H9 (cell line): ENCODE measurements at regions not wholly inside any gene's neighbourhood (a gene's known extent, or its start where the extent isn't known, plus 50 kb on each side); places are given as distances from the start of the nearest gene placed in this dataset.

Experiments
- DNase-seq: peaks from one replicate; pipeline ENCODE4 v3.0.0-alpha.2; 2017
- H2AFZ ChIP-seq: one replicate; pipeline ENCODE4 v1.6.1; 2013; ENCODE audit warnings: mild to moderate bottlenecking, low read length, control low read depth, moderate library complexity
- H2AK5ac ChIP-seq: 2 replicates; pipeline ENCODE4 v1.6.1; 2013; ENCODE audit warnings: low read length, control low read depth, mixed read lengths; ENCODE audit not compliant: insufficient read length
- H2BK120ac ChIP-seq: one replicate; pipeline ENCODE4 v1.6.1; 2013; ENCODE audit warnings: low read depth, mild to moderate bottlenecking, low read length, control low read depth, inconsistent platforms; ENCODE audit not compliant: poor library complexity, severe bottlenecking
- H2BK12ac ChIP-seq: 2 replicates; pipeline ENCODE4 v1.6.1; 2013; ENCODE audit warnings: low read length, control low read depth, mixed read lengths, low read depth; ENCODE audit not compliant: insufficient read length
- H2BK15ac ChIP-seq: 2 replicates; pipeline ENCODE4 v1.6.1; 2013; ENCODE audit warnings: low read depth, low read length, control low read depth
- H2BK20ac ChIP-seq: one replicate; pipeline ENCODE4 v1.6.1; 2013; ENCODE audit warnings: low read depth, mild to moderate bottlenecking, low read length, control low read depth, inconsistent platforms; ENCODE audit not compliant: poor library complexity, severe bottlenecking
- H2BK5ac ChIP-seq: 2 replicates; pipeline ENCODE4 v1.6.1; 2013; ENCODE audit warnings: low read length, control low read depth, mixed read lengths; ENCODE audit not compliant: insufficient read length
- H3K14ac ChIP-seq: 2 replicates; pipeline ENCODE4 v1.6.1; 2013; ENCODE audit warnings: low read length, control low read depth; ENCODE audit not compliant: insufficient read depth
- H3K18ac ChIP-seq: 2 replicates; pipeline ENCODE4 v1.6.1; 2013; ENCODE audit warnings: low read depth, mild to moderate bottlenecking, mixed read lengths, low read length, control low read depth; ENCODE audit not compliant: insufficient read length
- H3K23ac ChIP-seq: 2 replicates; pipeline ENCODE4 v1.6.1; 2013; ENCODE audit warnings: low read length, control low read depth, mixed read lengths, low read depth; ENCODE audit not compliant: insufficient read length
- H3K23me2 ChIP-seq: 2 replicates; pipeline ENCODE4 v1.6.1; 2013; ENCODE audit warnings: low read depth, mild to moderate bottlenecking, mixed read lengths, low read length, control low read depth; ENCODE audit not compliant: insufficient read length, poor library complexity, severe bottlenecking
- H3K27ac ChIP-seq: 2 replicates; pipeline ENCODE4 v1.5.1; 2013; ENCODE audit warnings: low read length, control low read depth, mixed read lengths, low read depth; ENCODE audit not compliant: insufficient read length
- H3K27me3 ChIP-seq: 2 replicates; pipeline ENCODE4 v1.6.1; 2013; ENCODE audit warnings: low read length, control low read depth, inconsistent platforms; ENCODE audit not compliant: insufficient read depth
- H3K4ac ChIP-seq: 2 replicates; pipeline ENCODE4 v1.6.1; 2013; ENCODE audit warnings: low read depth, mild to moderate bottlenecking, control low read depth, inconsistent platforms, low read length, moderate library complexity
- H3K4me1 ChIP-seq: 2 replicates; pipeline ENCODE4 v1.6.1; 2013; ENCODE audit warnings: low read length, control low read depth, inconsistent platforms; ENCODE audit not compliant: insufficient read depth
- H3K4me2 ChIP-seq: 2 replicates; pipeline ENCODE4 v1.6.1; 2013; ENCODE audit warnings: low read length, control low read depth, mixed read lengths; ENCODE audit not compliant: insufficient read length, insufficient read depth
- H3K56ac ChIP-seq: 2 replicates; pipeline ENCODE4 v1.6.1; 2013; ENCODE audit warnings: low read depth, mild to moderate bottlenecking, mixed read lengths, low read length, control low read depth; ENCODE audit not compliant: insufficient read length
- H3K79me1 ChIP-seq: 2 replicates; pipeline ENCODE4 v1.6.1; 2013; ENCODE audit warnings: low read depth, mild to moderate bottlenecking, moderate library complexity, low read length, control low read depth, inconsistent platforms; ENCODE audit not compliant: insufficient read depth, poor library complexity, severe bottlenecking
- H3K79me2 ChIP-seq: 2 replicates; pipeline ENCODE4 v1.6.1; 2013; ENCODE audit warnings: low read length, control low read depth, inconsistent platforms; ENCODE audit not compliant: insufficient read depth
- H3K9ac ChIP-seq: 2 replicates; pipeline ENCODE4 v1.6.1; 2013; ENCODE audit warnings: low read length, control low read depth, mixed read lengths; ENCODE audit not compliant: insufficient read length; ENCODE audit errors: extremely low read depth
- H3K9me3 ChIP-seq: one replicate; pipeline ENCODE4 v1.6.1; 2013; ENCODE audit warnings: low read depth, low read length, inconsistent platforms; ENCODE audit not compliant: control insufficient read depth
- H3T11ph ChIP-seq: one replicate; pipeline ENCODE4 v1.6.1; 2013; ENCODE audit warnings: mild to moderate bottlenecking, low read length, control low read depth, inconsistent platforms
- H4K20me1 ChIP-seq: one replicate; pipeline ENCODE4 v1.6.1; 2013; ENCODE audit not compliant: control insufficient read depth, insufficient read length, insufficient read depth
- H4K5ac ChIP-seq: 2 replicates; pipeline ENCODE4 v1.6.1; 2013; ENCODE audit warnings: low read depth, mild to moderate bottlenecking, mixed read lengths, low read length, control low read depth; ENCODE audit not compliant: insufficient read length
- H4K8ac ChIP-seq: replicated peaks from 2 replicates; pipeline ENCODE4 v1.6.1; 2013; ENCODE audit warnings: low read length, control low read depth, mixed read lengths, low read depth; ENCODE audit not compliant: insufficient read length
- H4K91ac ChIP-seq: 2 replicates; pipeline ENCODE4 v1.6.1; 2013; ENCODE audit warnings: low read depth, mild to moderate bottlenecking, moderate library complexity, mixed read lengths, low read length, control low read depth; ENCODE audit not compliant: insufficient read length
- H3K27ac Mint-ChIP-seq, 3 experiments: 2 replicates in 2 of 3; 3 replicates in 1 of 3; pipeline ENCODE4 v1.8.0; 2020 to 2021; ENCODE audit warnings: mixed read lengths in 3 of 3, mild to moderate bottlenecking in 1 of 3, moderate library complexity in 1 of 3
- H3K27me3 Mint-ChIP-seq: 2 replicates; pipeline ENCODE4 v1.8.0; 2021; ENCODE audit warnings: low read depth, mild to moderate bottlenecking, moderate library complexity, mixed read lengths
- H3K36me3 Mint-ChIP-seq, 3 experiments: 2 replicates in 2 of 3; 3 replicates in 1 of 3; pipeline ENCODE4 v1.8.0; 2020 to 2021; ENCODE audit warnings: low read depth in 3 of 3, mixed read lengths in 3 of 3; ENCODE audit not compliant: insufficient read depth in 1 of 3
- H3K4me1 Mint-ChIP-seq, 2 experiments: 2 replicates each; pipeline ENCODE4 v1.8.0; 2020; ENCODE audit warnings: mixed read lengths in 2 of 2
- H3K4me3 Mint-ChIP-seq, 2 experiments: 2 replicates in 1 of 2; 3 replicates in 1 of 2; pipeline ENCODE4 v1.8.0; 2020 to 2021; ENCODE audit warnings: mild to moderate bottlenecking in 2 of 2, mixed read lengths in 2 of 2, moderate library complexity in 1 of 2
- H3K9me3 Mint-ChIP-seq, 2 experiments: 2 replicates in 1 of 2; 3 replicates in 1 of 2; pipeline ENCODE4 v1.8.0; 2020; ENCODE audit warnings: mild to moderate bottlenecking in 2 of 2, mixed read lengths in 2 of 2, moderate library complexity in 1 of 2
- CTCF ChIP-seq: fragments of 200-600 bp; sonication (generic); conservative IDR thresholded peaks from 3 replicates; pipeline ENCODE4 v1.8.0; 2021; ENCODE audit warnings: antibody characterized with exemption, mild to moderate bottlenecking
- WGBS: extraction: QIAGEN DNeasy Blood & Tissue Kit; methylation state at CpG from one replicate; pipeline ENCODE4 v1.1.7; 2013; ENCODE audit warnings: missing lambda C conversion rate, low lambda C conversion rate, mixed read lengths; ENCODE audit not compliant: insufficient read length; ENCODE audit errors: extremely low coverage; 5-methylcytosine and 5-hydroxymethylcytosine counted together

- H4K5ac ChIP-seq: no peak overlapping the region
- no peak for DNase-seq
- Mint-ChIP-seq H3K27ac (no peak overlapping the region), H3K4me3 (no peak overlapping the region), H3K36me3 (no peaks in the 10 kb centered on the region), H3K27me3 (no peaks in the 10 kb centered on the region), H3K9me3 (no peaks in the 10 kb centered on the region), H3K4me1 (no peaks in the 10 kb centered on the region)
- H3K79me1 ChIP-seq: no peaks in the 10 kb centered on the region
- no peak overlapping the region for H3K14ac ChIP-seq
- no CpG with 5 or more reads among the region's 6 CpGs for WGBS
- no peak overlapping the region for H2BK5ac ChIP-seq
- no peak overlapping the region for H3K4ac ChIP-seq
- H3K9ac ChIP-seq: no peak overlapping the region
- no peak overlapping the region for H3K56ac ChIP-seq
- no peaks in the 10 kb centered on the region for H4K20me1 ChIP-seq
- no peaks in the 10 kb centered on the region for H3K23me2 ChIP-seq
- no peak overlapping the region for H2AFZ ChIP-seq
- H3K4me1 ChIP-seq: no peaks in the 10 kb centered on the region
- no peak overlapping the region for H2BK120ac ChIP-seq
- no peak overlapping the region for H4K8ac ChIP-seq
- no peaks in the 10 kb centered on the region for H3K79me2 ChIP-seq
- H2AK5ac ChIP-seq: no peak overlapping the region
- no peak overlapping the region for H3K4me2 ChIP-seq
- H2BK15ac ChIP-seq: no peak overlapping the region
- H3K27me3 ChIP-seq: no peaks in the 10 kb centered on the region
- no peak for TF ChIP-seq CTCF
- no peak overlapping the region for H4K91ac ChIP-seq
- H3K9me3 ChIP-seq: no peaks in the 10 kb centered on the region
- H3K23ac ChIP-seq: no peak overlapping the region
- no peak overlapping the region for H2BK20ac ChIP-seq
- H2BK12ac ChIP-seq: no peak overlapping the region
- H3K27ac ChIP-seq: no peak overlapping the region
- no peak overlapping the region for H3K18ac ChIP-seq
- H3T11ph ChIP-seq: no peak overlapping the region
These were observed 426.3 kb upstream of the POT1 start for GRCh38 chr7:125355899-125356298.
